T-helper 1 cell treated with Interleukin-12 subunit alpha and Interleukin-12 subunit beta and Interleukin-4 antibody, amounts not matched to agents 30 μg/mL and 1 μg/mL, for 36 hours (primary cell): ENCODE measurements at regions not wholly inside any gene's neighbourhood (a gene's known extent, or its start where the extent isn't known, plus 50 kb on each side); places are given as distances from the start of the nearest gene placed in this dataset.
"Not testable (repeated sequence)": the region's sequence is repeated elsewhere in the genome, so short reads cannot be mapped to it uniquely, and the experiment has no call there.

ENCODE experiments used
- H3K27ac Mint-ChIP-seq: one replicate; pipeline ENCODE4 v1.8.0; 2021; ENCODE audit warnings: mild to moderate bottlenecking, mixed read lengths
- H3K27me3 Mint-ChIP-seq: one replicate; pipeline ENCODE4 v1.8.0; 2021; ENCODE audit warnings: low read depth, mixed read lengths
- H3K36me3 Mint-ChIP-seq: one replicate; pipeline ENCODE4 v1.8.0; 2021; ENCODE audit warnings: low read depth, mixed read lengths
- H3K4me1 Mint-ChIP-seq: one replicate; pipeline ENCODE4 v1.8.0; 2021; ENCODE audit warnings: low read depth, mixed read lengths
- H3K4me3 Mint-ChIP-seq: one replicate; pipeline ENCODE4 v1.8.0; 2021; ENCODE audit warnings: mild to moderate bottlenecking, moderate library complexity, mixed read lengths
- H3K9me3 Mint-ChIP-seq: one replicate; pipeline ENCODE4 v1.8.0; 2021; ENCODE audit warnings: mixed read lengths

DNA sequence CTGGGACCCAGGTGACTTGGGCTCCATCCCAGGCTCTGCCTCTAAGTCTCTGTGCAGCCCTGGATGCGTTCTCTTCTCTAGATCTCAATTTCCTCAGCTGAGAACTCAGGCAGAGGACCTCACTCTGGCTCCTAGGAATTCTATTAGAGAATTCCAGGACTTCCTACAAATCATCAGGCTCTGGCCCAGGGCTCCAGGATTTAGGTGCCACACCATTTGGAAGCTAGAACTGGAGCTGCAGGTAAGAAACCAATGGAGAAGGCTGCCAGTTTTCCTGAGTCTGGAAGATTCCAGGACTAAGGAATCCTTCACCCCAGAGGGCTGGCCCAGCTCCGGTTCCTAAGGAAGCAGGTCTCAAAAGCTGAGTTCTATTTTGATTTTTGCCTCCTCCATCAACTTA is 189.8 kb upstream of the CDH5 start:
- H3K4me3 Mint-ChIP-seq: no peak overlapping the region
- peaks cover 8% of the 10 kb centered on the region for H3K9me3 Mint-ChIP-seq
- no peaks in the 10 kb centered on the region for H3K36me3 Mint-ChIP-seq
- H3K27me3 Mint-ChIP-seq: no peaks in the 10 kb centered on the region
- H3K27ac Mint-ChIP-seq: no peak overlapping the region
- H3K4me1 Mint-ChIP-seq: no peaks in the 10 kb centered on the region

DNA sequence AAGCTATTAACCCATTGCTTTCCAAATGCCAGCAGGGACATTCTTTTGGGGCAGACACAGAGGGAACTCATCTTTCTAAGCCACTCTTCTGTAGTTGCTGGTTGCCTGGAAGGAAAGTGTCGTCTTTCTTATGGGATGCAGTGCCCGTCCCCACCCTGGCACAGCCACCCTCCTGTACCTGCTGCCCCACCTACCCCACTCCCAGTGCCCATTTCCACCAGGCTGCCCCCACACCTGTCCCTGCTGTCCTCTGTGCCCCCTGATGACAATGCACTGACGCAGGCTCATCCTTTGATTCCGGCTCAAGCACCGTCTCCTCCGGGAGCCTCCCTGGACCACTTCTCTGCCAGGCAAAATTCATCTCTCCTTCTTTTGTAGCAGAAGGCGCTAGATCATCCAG is 190.4 kb upstream of the CDH5 start:
- Mint-ChIP-seq H3K36me3 (no peaks in the 10 kb centered on the region), H3K27me3 (no peaks in the 10 kb centered on the region)

DNA sequence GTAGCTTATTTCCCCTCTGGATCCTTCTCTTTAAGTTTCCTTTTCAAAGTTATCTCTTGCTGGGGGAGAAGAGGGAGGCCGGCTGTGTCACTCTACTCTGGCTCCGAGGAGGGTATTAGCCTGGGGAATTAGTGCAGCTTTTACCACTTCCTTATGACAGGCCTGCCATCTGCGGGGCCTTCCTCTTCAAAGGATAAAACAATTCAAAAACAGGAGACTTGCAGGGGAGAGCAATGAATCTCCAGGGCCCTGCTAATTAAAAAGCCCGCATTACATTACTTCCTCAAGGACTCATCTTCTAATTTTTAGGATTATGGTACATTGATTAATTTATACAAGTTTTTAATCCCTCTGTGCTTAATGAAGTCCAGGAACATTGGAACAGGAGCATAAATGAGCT is 190.9 kb upstream of the CDH5 start:
- H3K4me3 Mint-ChIP-seq: no peak overlapping the region
- H3K27me3 Mint-ChIP-seq: no peaks in the 10 kb centered on the region
- H3K9me3 Mint-ChIP-seq: peaks cover 8% of the 10 kb centered on the region
- H3K4me1 Mint-ChIP-seq: no peaks in the 10 kb centered on the region
- H3K27ac Mint-ChIP-seq: no peak overlapping the region
- H3K36me3 Mint-ChIP-seq: no peaks in the 10 kb centered on the region

More for the DNA sequence above, 190.4 kb upstream of the CDH5 start:
- H3K4me3 Mint-ChIP-seq: no peak overlapping the region
- H3K4me1 Mint-ChIP-seq: no peaks in the 10 kb centered on the region
- peaks cover 8% of the 10 kb centered on the region for H3K9me3 Mint-ChIP-seq
- no peak overlapping the region for H3K27ac Mint-ChIP-seq

DNA sequence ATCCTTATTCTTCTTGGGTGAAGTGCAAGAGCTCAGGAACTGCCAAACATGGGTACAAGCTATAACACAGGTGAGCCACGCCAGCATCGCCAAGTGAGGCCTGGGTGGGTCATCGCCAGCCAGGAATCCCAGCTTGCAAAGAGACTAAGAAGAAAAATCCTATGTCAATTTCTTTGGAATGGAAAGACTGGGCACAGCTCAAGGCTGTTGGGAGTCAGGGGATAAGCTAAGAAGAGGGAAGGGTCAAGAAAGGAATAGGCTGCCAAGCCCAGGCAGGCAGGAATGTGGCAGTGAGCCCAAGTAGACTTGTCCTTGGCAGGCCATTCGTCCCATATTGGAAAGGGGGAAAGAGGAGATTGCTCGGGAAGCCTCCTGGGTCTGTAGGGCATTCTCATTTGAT is 191.4 kb upstream of the CDH5 start:
- Mint-ChIP-seq H3K4me1 (no peaks in the 10 kb centered on the region), H3K27ac (no peak overlapping the region), H3K27me3 (no peaks in the 10 kb centered on the region), H3K9me3 (peaks cover 5% of the 10 kb centered on the region), H3K36me3 (no peaks in the 10 kb centered on the region), H3K4me3 (no peak overlapping the region)

DNA sequence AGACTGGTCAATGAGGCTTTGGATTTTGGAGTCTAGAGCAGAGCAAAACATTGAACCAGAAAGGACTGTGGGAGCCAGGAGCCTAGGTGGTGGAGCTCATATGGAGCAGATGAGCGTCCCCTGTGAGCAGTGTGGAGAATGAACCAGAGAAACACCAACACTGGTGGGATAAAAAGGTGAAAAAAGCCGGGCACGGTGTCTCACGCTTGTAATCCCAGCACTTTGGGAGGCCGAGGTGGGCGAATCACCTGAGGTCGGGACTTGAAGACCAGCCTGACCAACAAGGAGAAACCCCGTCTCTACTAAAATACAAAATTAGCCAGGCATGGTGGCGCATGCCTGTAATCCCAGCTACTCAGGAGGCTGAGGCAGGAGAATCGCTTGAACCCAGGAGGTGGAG is 192.7 kb upstream of the CDH5 start:
- not testable (repeated sequence) for H3K27ac Mint-ChIP-seq, H3K36me3 Mint-ChIP-seq, H3K9me3 Mint-ChIP-seq, H3K27me3 Mint-ChIP-seq, H3K4me1 Mint-ChIP-seq, H3K4me3 Mint-ChIP-seq

DNA sequence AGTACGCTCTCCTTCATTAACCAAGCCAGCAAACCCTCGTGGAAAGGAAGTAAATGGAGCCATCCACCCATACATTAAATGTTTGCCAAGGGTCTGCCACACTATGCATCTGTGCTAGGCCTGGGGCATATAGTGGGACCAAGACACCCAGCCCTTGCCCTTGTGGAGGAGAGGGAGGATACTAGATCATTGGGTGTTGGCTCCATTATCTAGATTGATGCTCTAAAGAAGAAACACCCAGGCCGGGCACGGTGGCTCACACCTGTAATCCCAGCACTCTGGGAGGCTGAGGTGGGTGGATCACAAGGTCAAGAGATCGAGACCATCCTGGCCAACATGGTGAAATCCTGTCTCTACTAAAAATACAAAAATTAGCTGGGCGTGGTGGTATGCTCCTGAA is 193.3 kb upstream of the CDH5 start:
- H3K4me1 Mint-ChIP-seq, H3K36me3 Mint-ChIP-seq, H3K9me3 Mint-ChIP-seq, H3K27me3 Mint-ChIP-seq, H3K4me3 Mint-ChIP-seq, H3K27ac Mint-ChIP-seq: not testable (repeated sequence)

DNA sequence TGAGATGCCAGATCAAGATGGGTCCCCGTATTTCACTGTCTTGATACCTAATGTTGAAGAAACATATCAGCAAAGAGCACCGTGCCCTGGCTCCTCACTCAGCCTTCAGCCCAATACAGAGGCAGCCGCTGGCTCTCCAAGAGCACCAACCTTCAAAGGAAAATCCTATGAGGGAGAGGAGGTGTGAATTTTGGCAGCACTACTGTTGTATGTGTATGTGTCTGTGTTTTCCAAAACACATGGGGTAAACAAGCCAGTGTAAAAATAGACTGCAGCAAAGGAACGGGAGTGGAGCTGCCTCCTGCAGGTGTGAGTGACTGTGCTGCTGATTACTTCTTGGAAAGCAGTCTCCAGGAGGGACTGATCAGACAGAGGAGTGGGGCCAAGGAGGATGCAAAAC is 194.0 kb upstream of the CDH5 start:
- H3K36me3 Mint-ChIP-seq: no peaks in the 10 kb centered on the region
- no peaks in the 10 kb centered on the region for H3K4me1 Mint-ChIP-seq
- no peak overlapping the region for H3K27ac Mint-ChIP-seq
- H3K9me3 Mint-ChIP-seq: no peaks in the 10 kb centered on the region
- no peak overlapping the region for H3K4me3 Mint-ChIP-seq
- H3K27me3 Mint-ChIP-seq: no peaks in the 10 kb centered on the region

DNA sequence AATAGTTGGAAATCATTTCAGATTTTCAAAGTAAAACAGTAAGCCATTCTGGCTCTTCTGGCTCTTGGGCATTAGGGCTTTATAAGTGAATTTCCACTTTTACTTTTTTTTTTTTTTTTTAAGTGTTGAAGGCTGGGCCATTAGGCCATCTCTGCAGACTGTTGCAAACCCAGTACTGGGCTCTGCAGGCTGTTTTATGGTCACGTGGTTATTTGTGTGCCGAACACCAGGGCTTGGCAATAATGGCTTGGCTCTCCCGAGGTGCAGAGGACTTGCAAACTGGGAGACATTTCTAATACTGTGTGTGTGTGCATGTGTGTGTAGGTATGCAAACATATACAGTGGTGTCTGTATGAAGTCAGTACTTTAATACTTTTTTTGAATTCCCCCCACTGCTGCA is 194.9 kb upstream of the CDH5 start:
- H3K9me3 Mint-ChIP-seq: no peaks in the 10 kb centered on the region
- no peak overlapping the region for H3K4me3 Mint-ChIP-seq
- H3K27me3 Mint-ChIP-seq: no peaks in the 10 kb centered on the region
- no peaks in the 10 kb centered on the region for H3K4me1 Mint-ChIP-seq
- H3K36me3 Mint-ChIP-seq: no peaks in the 10 kb centered on the region
- no peak overlapping the region for H3K27ac Mint-ChIP-seq

DNA sequence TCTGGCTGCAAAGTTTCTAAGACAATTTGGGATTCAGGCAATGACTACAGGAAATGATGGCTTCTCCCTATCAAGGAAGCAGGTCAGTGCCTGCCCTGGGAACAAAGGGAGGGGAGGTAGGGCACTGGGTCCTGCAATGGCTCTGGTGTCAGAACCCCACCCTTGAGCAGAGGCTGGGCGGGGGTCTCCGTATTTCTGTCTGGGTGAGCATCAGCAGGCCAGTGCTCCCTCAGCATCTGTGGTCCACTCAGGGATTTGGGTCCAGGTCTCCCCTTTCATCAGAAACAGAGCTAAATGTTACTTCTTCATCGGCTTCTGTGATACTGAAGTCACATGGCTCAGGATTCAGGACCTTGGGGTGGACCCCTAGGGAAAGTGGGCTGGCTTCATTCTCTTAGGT is 195.5 kb upstream of the CDH5 start:
- Mint-ChIP-seq H3K36me3 (no peaks in the 10 kb centered on the region), H3K27me3 (no peaks in the 10 kb centered on the region), H3K4me1 (no peaks in the 10 kb centered on the region)

DNA sequence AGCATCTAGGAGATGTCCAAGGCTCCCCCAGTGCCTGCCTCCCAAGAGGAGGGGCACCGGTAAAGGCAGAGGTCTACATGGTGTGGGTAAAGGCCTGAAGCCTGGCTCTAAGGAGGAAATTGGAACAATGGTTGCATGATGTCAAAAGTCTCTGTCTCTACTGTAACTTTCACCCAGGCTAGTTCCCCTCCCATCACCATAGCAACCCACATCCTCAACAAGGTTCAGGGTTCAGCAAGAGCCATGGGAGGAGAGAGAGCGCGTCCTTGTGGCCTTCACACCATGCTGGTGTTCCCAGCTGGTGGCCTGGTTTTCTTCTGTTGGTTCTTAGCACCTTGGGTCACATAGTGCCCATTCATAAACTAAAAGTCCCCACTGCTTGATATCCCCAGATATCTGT is 196.7 kb upstream of the CDH5 start:
- H3K36me3 Mint-ChIP-seq: no peaks in the 10 kb centered on the region
- no peak overlapping the region for H3K4me3 Mint-ChIP-seq
- H3K27ac Mint-ChIP-seq: no peak overlapping the region
- no peaks in the 10 kb centered on the region for H3K4me1 Mint-ChIP-seq
- H3K27me3 Mint-ChIP-seq: no peaks in the 10 kb centered on the region
- no peaks in the 10 kb centered on the region for H3K9me3 Mint-ChIP-seq

More for the DNA sequence above, 195.5 kb upstream of the CDH5 start:
- Mint-ChIP-seq H3K27ac (no peak overlapping the region), H3K4me3 (no peak overlapping the region), H3K9me3 (no peaks in the 10 kb centered on the region)

DNA sequence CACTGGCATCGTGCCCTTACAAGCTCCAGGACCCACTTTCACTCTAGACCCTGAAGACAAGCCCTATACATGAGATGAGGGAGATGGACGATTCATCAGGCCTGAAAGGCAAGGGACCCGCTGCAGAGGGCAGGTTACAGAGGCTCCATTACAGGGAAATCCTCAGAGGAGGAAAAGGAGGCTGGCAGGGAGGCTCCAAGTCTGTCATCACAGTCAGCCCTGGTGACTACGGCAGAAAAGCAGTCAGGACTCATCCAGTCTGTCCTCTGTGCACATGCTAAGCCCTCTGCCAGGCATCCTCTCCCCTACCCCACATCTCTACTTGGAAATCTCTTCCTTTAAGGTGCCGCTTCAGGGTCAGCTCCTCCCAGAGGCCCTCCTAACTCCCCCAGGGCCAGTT is 197.7 kb upstream of the CDH5 start:
- Mint-ChIP-seq H3K4me1 (no peaks in the 10 kb centered on the region), H3K9me3 (no peaks in the 10 kb centered on the region), H3K27me3 (no peaks in the 10 kb centered on the region), H3K4me3 (no peak overlapping the region), H3K36me3 (no peaks in the 10 kb centered on the region), H3K27ac (no peak overlapping the region)

DNA sequence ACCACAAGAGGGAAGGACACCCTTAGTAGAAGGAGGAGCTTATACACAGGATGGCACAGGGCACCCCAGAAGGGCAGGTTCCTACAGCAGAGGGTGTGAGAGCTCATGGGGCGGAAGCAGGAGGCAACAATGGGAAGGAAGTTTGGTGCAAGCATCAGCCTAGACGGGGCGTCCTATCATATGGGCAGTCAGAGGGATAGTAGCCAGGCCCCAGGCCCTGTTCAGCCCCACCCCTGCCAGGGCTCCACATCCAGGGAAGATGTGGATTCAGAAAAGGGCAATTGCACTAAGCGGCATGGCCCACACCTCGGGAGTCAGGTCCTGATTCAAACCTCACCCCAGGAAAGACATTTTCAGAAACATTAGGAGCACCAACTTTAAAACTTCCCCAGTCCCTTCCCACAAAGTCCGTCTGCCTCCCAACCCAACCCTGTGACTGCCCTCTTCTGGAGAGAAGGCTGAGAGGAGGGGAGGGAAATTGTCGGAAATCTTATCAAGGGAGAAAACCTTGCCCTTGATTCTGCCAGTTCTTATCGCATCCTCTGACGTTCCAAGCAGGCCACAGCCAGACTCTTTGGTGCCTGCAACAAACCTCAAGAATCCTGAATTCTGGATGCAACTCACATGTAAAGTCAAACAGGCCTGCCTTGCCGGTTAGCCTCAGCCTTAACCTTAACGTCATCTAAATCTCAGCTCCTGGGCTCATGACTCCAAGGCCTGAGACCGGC is 198.8 kb upstream of the CDH5 start:
- Mint-ChIP-seq H3K9me3 (no peaks in the 10 kb centered on the region), H3K4me1 (no peaks in the 10 kb centered on the region), H3K4me3 (no peak overlapping the region), H3K36me3 (no peaks in the 10 kb centered on the region), H3K27me3 (no peaks in the 10 kb centered on the region), H3K27ac (no peak overlapping the region)

DNA sequence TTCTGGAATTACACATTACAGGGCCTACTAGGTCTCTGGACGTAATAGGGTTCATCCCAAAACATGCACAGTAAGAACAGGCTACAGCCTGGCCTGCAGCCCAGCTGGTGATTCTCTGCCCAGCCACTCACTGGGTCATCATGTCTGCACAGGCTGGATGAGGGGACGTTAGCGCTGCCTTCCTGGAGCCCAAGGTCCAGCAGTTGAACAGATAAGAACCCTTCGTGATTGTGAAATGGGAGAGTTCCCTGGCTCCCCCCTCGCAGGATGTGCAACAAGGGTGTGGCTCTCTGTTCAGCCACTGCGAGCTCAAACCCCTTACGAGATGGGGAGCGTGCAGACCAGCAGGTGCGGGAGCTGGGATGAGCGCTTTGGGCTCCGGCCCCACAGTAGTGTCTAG is 200.0 kb upstream of the CDH5 start:
- Mint-ChIP-seq H3K4me3 (no peak overlapping the region), H3K9me3 (no peaks in the 10 kb centered on the region), H3K27me3 (no peaks in the 10 kb centered on the region), H3K36me3 (no peaks in the 10 kb centered on the region), H3K27ac (no peak overlapping the region), H3K4me1 (no peaks in the 10 kb centered on the region)

DNA sequence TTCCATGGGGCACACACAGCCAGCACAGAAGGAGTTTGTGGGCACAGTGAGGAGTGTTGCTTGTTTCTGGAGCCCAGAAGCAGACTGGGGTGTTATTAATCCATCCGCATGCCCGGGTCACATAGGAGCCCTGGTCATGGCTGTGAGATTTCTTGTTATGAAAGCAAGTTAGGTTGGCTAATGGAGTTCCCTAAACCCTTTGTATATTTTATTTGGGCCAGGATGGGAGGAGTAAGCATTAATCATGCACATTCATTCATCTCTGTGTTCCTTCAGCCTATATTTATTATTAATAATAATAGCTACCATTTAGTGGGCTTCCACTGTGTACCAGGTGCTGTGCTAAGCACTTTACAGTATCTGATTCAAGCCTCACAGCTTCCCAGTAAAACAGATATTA is 200.6 kb upstream of the CDH5 start:
- Mint-ChIP-seq H3K27me3 (no peaks in the 10 kb centered on the region), H3K9me3 (no peaks in the 10 kb centered on the region), H3K27ac (no peak overlapping the region), H3K36me3 (no peaks in the 10 kb centered on the region), H3K4me1 (no peaks in the 10 kb centered on the region), H3K4me3 (no peak overlapping the region)

DNA sequence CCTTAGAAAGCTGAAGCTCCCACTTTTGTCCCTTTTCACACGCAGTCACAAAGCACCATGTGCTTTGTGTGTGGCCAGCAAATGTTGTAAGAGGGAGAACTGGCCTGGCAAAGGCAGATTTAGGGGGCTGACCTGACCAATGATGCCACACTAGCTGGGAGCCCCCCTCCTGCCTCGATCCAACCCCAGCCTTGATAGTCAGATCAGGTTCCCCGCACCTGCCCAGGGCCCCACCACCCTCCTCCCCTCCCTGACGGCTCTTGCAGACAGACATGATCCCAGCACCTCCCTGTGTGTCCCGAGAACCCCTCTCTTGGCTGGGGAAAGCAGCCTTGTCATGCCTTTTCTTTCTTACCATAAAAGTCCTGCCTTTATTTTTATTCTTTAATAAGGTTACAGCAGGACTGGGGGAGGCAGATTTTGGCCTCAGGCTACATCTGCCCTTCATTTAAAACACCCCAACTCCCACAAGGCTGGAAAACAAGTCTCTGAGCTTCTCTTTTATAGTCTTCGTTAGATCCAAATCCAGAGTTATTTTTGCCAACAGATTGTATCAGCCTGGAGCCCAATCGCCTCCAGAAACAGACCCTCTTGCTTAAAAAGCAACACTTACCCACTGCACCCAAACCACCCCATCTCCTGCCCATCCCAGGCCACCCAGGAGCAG is 201.8 kb upstream of the CDH5 start:
- Mint-ChIP-seq H3K27ac (no peak overlapping the region), H3K9me3 (no peaks in the 10 kb centered on the region), H3K4me1 (no peaks in the 10 kb centered on the region), H3K4me3 (no peak overlapping the region), H3K27me3 (peaks cover 3% of the 10 kb centered on the region), H3K36me3 (no peaks in the 10 kb centered on the region)
